CD14-positive monocyte (primary cell): ENCODE measurements at regions not wholly inside any gene's neighbourhood (a gene's known extent, or its start where the extent isn't known, plus 50 kb on each side); places are given as distances from the start of the nearest gene placed in this dataset.

Experiments used
- DNase-seq, 3 donors: peaks; one replicate each; pipeline ENCODE4 v3.0.0-alpha.2; 2011 to 2022
- H2AFZ ChIP-seq: 2 replicates; pipeline ENCODE4 v1.6.0; 2012; ENCODE audit warnings: mild to moderate bottlenecking, low read depth, low read length, inconsistent platforms; ENCODE audit not compliant: insufficient read depth, poor library complexity, severe bottlenecking
- H3K27ac ChIP-seq, 2 donors: 1 replicate in 1 of 2; 2 replicates in 1 of 2; pipeline ENCODE4 v1.5.1; 2012 to 2013; ENCODE audit warnings: low read length in 2 of 2, control low read depth in 1 of 2, inconsistent platforms in 1 of 2, low read depth in 1 of 2, mild to moderate bottlenecking in 1 of 2
- H3K27me3 ChIP-seq, 2 donors: one replicate each; pipeline versions ENCODE4 v1.6.0 to v1.6.1; 2011 to 2013; ENCODE audit warnings: low read length in 2 of 2; ENCODE audit not compliant: control insufficient read depth in 2 of 2, insufficient read depth in 2 of 2
- H3K36me3 ChIP-seq, 2 donors: replicated peaks in 1 of 2; 1 replicate in 1 of 2; 2 replicates in 1 of 2; pipeline versions ENCODE4 v1.5.1 to v1.6.1; 2012 to 2013; ENCODE audit warnings: low read length in 2 of 2, control low read depth in 1 of 2, inconsistent platforms in 1 of 2, mild to moderate bottlenecking in 1 of 2; ENCODE audit not compliant: insufficient read depth in 2 of 2, control insufficient read depth in 1 of 2
- H3K4me1 ChIP-seq, 2 donors: 1 replicate in 1 of 2; 2 replicates in 1 of 2; pipeline versions ENCODE4 v1.5.1 to v1.6.1; 2012 to 2013; ENCODE audit warnings: low read length in 2 of 2, control low read depth in 1 of 2, inconsistent platforms in 1 of 2, mild to moderate bottlenecking in 1 of 2, moderate library complexity in 1 of 2; ENCODE audit not compliant: insufficient read depth in 2 of 2, control insufficient read depth in 1 of 2
- H3K4me2 ChIP-seq: replicated peaks from 2 replicates; pipeline ENCODE3; 2012; ENCODE audit warnings: low read length, moderate library complexity, mild to moderate bottlenecking; ENCODE audit not compliant: poor library complexity, severe bottlenecking; ENCODE audit errors: extremely low read depth
- H3K4me3 ChIP-seq, 3 experiments: fragments of 200-600 bp in 1 of 3; sonication (generic) in 1 of 3; replicated peaks in 1 of 3; 1 replicate in 2 of 3; 2 replicates in 1 of 3; pipeline ENCODE4 v1.5.1; 2011 to 2013; ENCODE audit warnings: low read length in 3 of 3, mild to moderate bottlenecking in 3 of 3, control low read depth in 2 of 3, low read depth in 2 of 3, inconsistent platforms in 1 of 3, moderate library complexity in 1 of 3
- H3K79me2 ChIP-seq: 2 replicates; pipeline ENCODE4 v1.6.0; 2012; ENCODE audit warnings: mild to moderate bottlenecking, control low read depth, inconsistent platforms, low read length, moderate library complexity; ENCODE audit not compliant: insufficient read depth
- H3K9ac ChIP-seq: 2 replicates; pipeline ENCODE4 v1.6.0; 2017; ENCODE audit warnings: low read length, mild to moderate bottlenecking; ENCODE audit not compliant: insufficient read depth, poor library complexity, severe bottlenecking
- H3K9me3 ChIP-seq, 2 donors: replicated peaks in 1 of 2; 1 replicate in 1 of 2; 2 replicates in 1 of 2; pipeline versions ENCODE4 v1.5.1 to v1.6.1; 2012 to 2013; ENCODE audit warnings: low read length in 2 of 2, control low read depth in 1 of 2; ENCODE audit not compliant: control insufficient read depth in 1 of 2, insufficient read depth in 1 of 2
- H4K20me1 ChIP-seq: 2 replicates; pipeline ENCODE4 v1.6.0; 2012; ENCODE audit warnings: mild to moderate bottlenecking, low read length, control low read depth, moderate library complexity; ENCODE audit not compliant: insufficient read depth
- H3K27ac Mint-ChIP-seq, 7 donors: one replicate each; pipeline ENCODE4 v1.8.0; 2020; ENCODE audit warnings: mild to moderate bottlenecking in 7 of 7, mixed read lengths in 7 of 7, moderate library complexity in 6 of 7, inconsistent platforms in 2 of 7
- H3K27me3 Mint-ChIP-seq, 3 donors: one replicate each; pipeline ENCODE4 v1.8.0; 2021 to 2022; ENCODE audit warnings: low read depth in 3 of 3, mild to moderate bottlenecking in 3 of 3, mixed read lengths in 3 of 3, moderate library complexity in 3 of 3, inconsistent platforms in 1 of 3
- H3K36me3 Mint-ChIP-seq, 2 donors: one replicate each; pipeline ENCODE4 v1.8.0; 2020; ENCODE audit warnings: mixed read lengths in 2 of 2, inconsistent platforms in 1 of 2, mild to moderate bottlenecking in 1 of 2
- H3K4me1 Mint-ChIP-seq: one replicate; pipeline ENCODE4 v1.8.0; 2020; ENCODE audit warnings: mild to moderate bottlenecking, mixed read lengths
- H3K4me3 Mint-ChIP-seq, 2 donors: one replicate each; pipeline ENCODE4 v1.8.0; 2020; ENCODE audit warnings: mild to moderate bottlenecking in 2 of 2, mixed read lengths in 2 of 2, moderate library complexity in 1 of 2
- H3K9me3 Mint-ChIP-seq, 7 donors: one replicate each; pipeline ENCODE4 v1.8.0; 2020 to 2022; ENCODE audit warnings: mixed read lengths in 7 of 7, mild to moderate bottlenecking in 6 of 7, moderate library complexity in 6 of 7, inconsistent platforms in 2 of 7
- WGBS: methylation state at CpG from one replicate; pipeline ENCODE4 v1.1.5; 2013; ENCODE audit warnings: missing lambda C conversion rate; ENCODE audit not compliant: insufficient coverage; 5-methylcytosine and 5-hydroxymethylcytosine counted together
- intact Hi-C, 2 donors: fragments of 100-400 bp; cut with micrococcal nuclease; formaldehyde crosslinking; loops; one replicate each; pipeline versions ENCODE4 v1.15.0 to v1.15.1; 2023
- TF ChIP-seq, protein P1 (sequence below): fragments of 200-600 bp; IDR thresholded peaks from one replicate; pipeline ENCODE4 v1.8.0; 2022; ENCODE audit warnings: antibody characterized with exemption, mild to moderate bottlenecking

DNA sequence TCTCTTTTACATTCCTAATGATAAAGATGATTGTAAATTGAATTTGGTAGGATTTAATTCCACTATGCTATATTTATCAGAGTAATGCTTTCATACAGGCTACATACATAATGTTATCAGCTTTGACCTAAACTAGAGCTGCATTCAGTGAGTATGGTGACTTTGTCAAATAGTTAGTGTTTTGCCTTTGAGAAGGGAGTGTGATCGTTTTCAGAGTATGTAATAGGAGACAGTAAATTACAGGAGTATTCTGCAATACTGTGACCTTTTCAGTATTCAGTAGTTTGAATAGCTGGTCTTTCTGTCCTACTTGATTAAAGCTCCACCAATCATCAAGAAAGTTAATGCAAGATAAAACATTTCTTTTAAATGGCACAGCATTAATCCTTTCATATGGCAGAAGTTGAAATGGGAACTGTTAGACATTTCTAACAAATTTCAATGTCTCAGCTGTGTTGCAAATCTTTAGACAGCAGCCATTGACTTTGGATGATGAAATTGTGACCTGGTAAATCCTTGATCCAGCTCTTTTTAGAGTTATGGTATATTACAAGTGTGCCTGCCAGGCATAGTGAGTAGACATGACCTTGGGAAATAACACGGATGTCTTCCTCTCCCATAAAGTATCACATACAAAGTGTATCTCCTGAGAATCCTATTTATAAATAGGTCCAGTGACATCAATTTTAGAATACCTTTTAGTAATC is 455.3 kb downstream of the KCTD8 start:
- H3K4me3 ChIP-seq = no peak overlapping the region
- H4K20me1 ChIP-seq = no peaks in the 10 kb centered on the region
- no peaks in the 10 kb centered on the region for H3K4me1 ChIP-seq
- no peaks in the 10 kb centered on the region for H3K36me3 ChIP-seq
- no peaks in the 10 kb centered on the region for H3K36me3 Mint-ChIP-seq
- intact Hi-C loops = no loop called here
- peaks cover 0 to 3% (median 0%) of the 10 kb centered on the region in 7 donors for H3K9me3 Mint-ChIP-seq
- no peaks in the 10 kb centered on the region for H3K27me3 Mint-ChIP-seq
- no peak overlapping the region for H3K27ac Mint-ChIP-seq
- H3K27ac ChIP-seq = no peak overlapping the region
- TF ChIP-seq, protein P1, sequence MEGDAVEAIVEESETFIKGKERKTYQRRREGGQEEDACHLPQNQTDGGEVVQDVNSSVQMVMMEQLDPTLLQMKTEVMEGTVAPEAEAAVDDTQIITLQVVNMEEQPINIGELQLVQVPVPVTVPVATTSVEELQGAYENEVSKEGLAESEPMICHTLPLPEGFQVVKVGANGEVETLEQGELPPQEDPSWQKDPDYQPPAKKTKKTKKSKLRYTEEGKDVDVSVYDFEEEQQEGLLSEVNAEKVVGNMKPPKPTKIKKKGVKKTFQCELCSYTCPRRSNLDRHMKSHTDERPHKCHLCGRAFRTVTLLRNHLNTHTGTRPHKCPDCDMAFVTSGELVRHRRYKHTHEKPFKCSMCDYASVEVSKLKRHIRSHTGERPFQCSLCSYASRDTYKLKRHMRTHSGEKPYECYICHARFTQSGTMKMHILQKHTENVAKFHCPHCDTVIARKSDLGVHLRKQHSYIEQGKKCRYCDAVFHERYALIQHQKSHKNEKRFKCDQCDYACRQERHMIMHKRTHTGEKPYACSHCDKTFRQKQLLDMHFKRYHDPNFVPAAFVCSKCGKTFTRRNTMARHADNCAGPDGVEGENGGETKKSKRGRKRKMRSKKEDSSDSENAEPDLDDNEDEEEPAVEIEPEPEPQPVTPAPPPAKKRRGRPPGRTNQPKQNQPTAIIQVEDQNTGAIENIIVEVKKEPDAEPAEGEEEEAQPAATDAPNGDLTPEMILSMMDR = no peak
- H3K9me3 ChIP-seq = no peaks in the 10 kb centered on the region
- WGBS = no CpG with 5 or more reads among the region's 2 CpGs
- no peak for DNase-seq
- H2AFZ ChIP-seq = no peak overlapping the region
- H3K4me1 Mint-ChIP-seq = no peaks in the 10 kb centered on the region
- H3K4me2 ChIP-seq = no peak overlapping the region
- H3K9ac ChIP-seq = no peak overlapping the region
- no peak overlapping the region for H3K4me3 Mint-ChIP-seq
- H3K27me3 ChIP-seq = no peaks in the 10 kb centered on the region
- H3K79me2 ChIP-seq = no peaks in the 10 kb centered on the region

DNA sequence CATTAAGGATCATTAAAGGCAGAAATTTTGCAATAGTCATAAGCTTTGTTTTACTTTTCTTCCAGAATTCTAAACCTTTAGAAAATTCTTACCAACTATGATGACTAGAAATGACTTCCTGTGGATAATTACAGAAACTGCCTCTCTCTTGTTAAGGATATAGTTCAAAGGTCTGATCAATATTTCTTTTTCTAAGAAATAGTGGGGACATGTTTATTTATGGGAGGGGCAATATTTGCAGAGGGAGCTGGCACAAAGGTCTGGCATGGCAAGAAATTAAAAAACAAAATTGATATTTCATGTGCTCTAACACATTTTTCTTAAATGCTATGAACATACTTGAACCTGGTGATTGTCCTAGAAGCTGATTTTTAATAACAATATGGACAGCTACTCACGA is 448.9 kb downstream of the KCTD8 start:
- H3K4me3 ChIP-seq = no peak overlapping the region
- H3K36me3 ChIP-seq = no peaks in the 10 kb centered on the region
- peaks cover 0 to 3% (median 0%) of the 10 kb centered on the region in 7 donors for H3K9me3 Mint-ChIP-seq
- H3K27ac Mint-ChIP-seq = no peak overlapping the region
- no peaks in the 10 kb centered on the region for H3K27me3 ChIP-seq
- intact Hi-C loops = no loop called here
- no peak overlapping the region for H3K27ac ChIP-seq
- no peak overlapping the region for H3K9ac ChIP-seq
- H3K4me1 ChIP-seq = no peaks in the 10 kb centered on the region
- no peak overlapping the region for H2AFZ ChIP-seq
- no peaks in the 10 kb centered on the region for H4K20me1 ChIP-seq
- H3K4me3 Mint-ChIP-seq = no peak overlapping the region
- peaks cover 0 to 3% of the 10 kb centered on the region in 2 donors for H3K9me3 ChIP-seq
- no peak overlapping the region for H3K4me2 ChIP-seq
- no peaks in the 10 kb centered on the region for H3K36me3 Mint-ChIP-seq
- WGBS = no CpG with 5 or more reads among the region's 1 CpG
- H3K79me2 ChIP-seq = no peaks in the 10 kb centered on the region
- TF ChIP-seq, protein P1 = no peak
- no peak for DNase-seq
- no peaks in the 10 kb centered on the region for H3K27me3 Mint-ChIP-seq
- no peaks in the 10 kb centered on the region for H3K4me1 Mint-ChIP-seq
